Naive thymus-derived CD8-positive, alpha-beta T cell (primary cell): ENCODE measurements at regions not wholly inside any gene's neighbourhood (a gene's known extent, or its start where the extent isn't known, plus 50 kb on each side); places are given as distances from the start of the nearest gene placed in this dataset.
A peak's percentile ranks its signal among the peaks of the same experiment; 100 is the strongest.

ENCODE experiments used
- ATAC-seq, 2 donors: fragments of 150-1000 bp; cut with Tn5 transposase in 1 of 2; sonication (Bioruptor Pico), chemical (Tn5 transposase) in 1 of 2; 1 replicate in 1 of 2; 2 replicates in 1 of 2; pipeline ENCODE4 v1.10.0; 2021; ENCODE audit warnings: mild to moderate bottlenecking in 2 of 2, moderate library complexity in 2 of 2
- POLR2A ChIA-PET: fragments of 350-600 bp; sonication (Branson Sonifier 250); formaldehyde crosslinking; loops from one replicate; lab custom pipeline; 2021; ENCODE audit warnings: antibody characterized with exemption; lab: Charles Lee
- DNase-seq, 10 donors: peaks; one replicate each; pipeline versions ENCODE4 v3.0.0 to v3.0.0-alpha.2; 2020 to 2022
- H3K27ac Mint-ChIP-seq, 10 donors: one replicate each; pipeline ENCODE4 v1.8.0; 2020 to 2022; ENCODE audit warnings: mild to moderate bottlenecking in 10 of 10, mixed read lengths in 10 of 10, moderate library complexity in 4 of 10, inconsistent platforms in 1 of 10
- H3K27me3 Mint-ChIP-seq, 5 donors: one replicate each; pipeline ENCODE4 v1.8.0; 2021 to 2022; ENCODE audit warnings: mixed read lengths in 5 of 5
- H3K36me3 Mint-ChIP-seq, 3 donors: one replicate each; pipeline ENCODE4 v1.8.0; 2020 to 2022; ENCODE audit warnings: mixed read lengths in 3 of 3, mild to moderate bottlenecking in 2 of 3, inconsistent platforms in 1 of 3
- H3K4me1 Mint-ChIP-seq, 4 donors: one replicate each; pipeline ENCODE4 v1.8.0; 2021 to 2022; ENCODE audit warnings: mixed read lengths in 4 of 4
- H3K4me3 Mint-ChIP-seq, 10 donors: one replicate each; pipeline ENCODE4 v1.8.0; 2020 to 2022; ENCODE audit warnings: mild to moderate bottlenecking in 10 of 10, mixed read lengths in 10 of 10, moderate library complexity in 6 of 10, inconsistent platforms in 1 of 10
- H3K9me3 Mint-ChIP-seq, 9 donors: one replicate each; pipeline ENCODE4 v1.8.0; 2020 to 2022; ENCODE audit warnings: mixed read lengths in 9 of 9, mild to moderate bottlenecking in 3 of 9, inconsistent platforms in 1 of 9, moderate library complexity in 1 of 9

GRCh38 chr2:220212296-220213080 is 585.1 kb downstream of the SLC4A3 start:
- H3K36me3 Mint-ChIP-seq = no peaks in the 10 kb centered on the region
- DNase-seq (no peak), ATAC-seq (no peak)
- POLR2A ChIA-PET = no interaction called here
- no peaks in the 10 kb centered on the region for H3K4me1 Mint-ChIP-seq
- no peak overlapping the region for H3K4me3 Mint-ChIP-seq
- H3K27me3 Mint-ChIP-seq = peaks cover 0 to 2% (median 0%) of the 10 kb centered on the region in 5 donors
- no peak overlapping the region for H3K27ac Mint-ChIP-seq
- peaks cover 0 to 9% (median 0%) of the 10 kb centered on the region in 9 donors for H3K9me3 Mint-ChIP-seq

GRCh38 chr2:220215785-220216184 is 588.4 kb downstream of the SLC4A3 start:
- ATAC-seq = no peak
- no peaks in the 10 kb centered on the region for H3K4me1 Mint-ChIP-seq
- POLR2A ChIA-PET = no interaction called here
- peaks cover 0 to 8% (median 0%) of the 10 kb centered on the region in 9 donors for H3K9me3 Mint-ChIP-seq
- H3K27ac Mint-ChIP-seq = no peak overlapping the region
- DNase-seq = no peak
- peaks cover 0 to 6% (median 0%) of the 10 kb centered on the region in 5 donors for H3K27me3 Mint-ChIP-seq
- no peaks in the 10 kb centered on the region for H3K36me3 Mint-ChIP-seq
- no peak overlapping the region for H3K4me3 Mint-ChIP-seq

GRCh38 chr2:220219371-220219770 is 591.9 kb downstream of the SLC4A3 start:
- DNase-seq = no peak
- POLR2A ChIA-PET = no interaction called here
- no peak overlapping the region for H3K4me3 Mint-ChIP-seq
- peaks cover 0 to 6% (median 0%) of the 10 kb centered on the region in 5 donors for H3K27me3 Mint-ChIP-seq
- H3K27ac Mint-ChIP-seq = no peak overlapping the region
- H3K9me3 Mint-ChIP-seq = peaks cover 0 to 8% (median 0%) of the 10 kb centered on the region in 9 donors
- ATAC-seq = no peak
- no peaks in the 10 kb centered on the region for H3K4me1 Mint-ChIP-seq
- H3K36me3 Mint-ChIP-seq = no peaks in the 10 kb centered on the region

- ATAC-seq = no peak
- H3K4me3 Mint-ChIP-seq = no peak overlapping the region
- H3K27ac Mint-ChIP-seq = no peak overlapping the region
- H3K27me3 Mint-ChIP-seq = peaks cover 0 to 6% (median 0%) of the 10 kb centered on the region in 5 donors
- no peak for DNase-seq
- POLR2A ChIA-PET = no interaction called here
- peaks cover 0 to 8% (median 0%) of the 10 kb centered on the region in 9 donors for H3K9me3 Mint-ChIP-seq
- no peaks in the 10 kb centered on the region for H3K4me1 Mint-ChIP-seq
- H3K36me3 Mint-ChIP-seq = no peaks in the 10 kb centered on the region
Measured at GRCh38 chr2:220220009-220220408, 592.6 kb downstream of the SLC4A3 start.

- H3K27me3 Mint-ChIP-seq = peaks cover 0 to 6% (median 0%) of the 10 kb centered on the region in 5 donors
- H3K27ac Mint-ChIP-seq = no peak overlapping the region
- ATAC-seq = no peak
- no peak overlapping the region for H3K4me3 Mint-ChIP-seq
- H3K4me1 Mint-ChIP-seq = no peaks in the 10 kb centered on the region
- no peaks in the 10 kb centered on the region for H3K36me3 Mint-ChIP-seq
- no peak for DNase-seq
- POLR2A ChIA-PET = no interaction called here
- H3K9me3 Mint-ChIP-seq = peaks cover 0 to 13% (median 0%) of the 10 kb centered on the region in 9 donors
Measured at GRCh38 chr2:220221992-220222391, 594.6 kb downstream of the SLC4A3 start.

- no peak overlapping the region for H3K4me3 Mint-ChIP-seq
- peaks cover 0 to 5% (median 0%) of the 10 kb centered on the region in 9 donors for H3K9me3 Mint-ChIP-seq
- POLR2A ChIA-PET = interaction anchor here (0.6 kb wide), 1 partner anchor 57 kb away, joined by 3 read pairs; no protein-coding TSS in a partner anchor
- ATAC-seq = no peak
- H3K27ac Mint-ChIP-seq = no peak overlapping the region
- H3K27me3 Mint-ChIP-seq = peaks cover 0 to 2% (median 0%) of the 10 kb centered on the region in 5 donors
- H3K4me1 Mint-ChIP-seq = no peaks in the 10 kb centered on the region
- DNase-seq = no peak
- no peaks in the 10 kb centered on the region for H3K36me3 Mint-ChIP-seq
Measured at GRCh38 chr2:220224691-220225543, 597.5 kb downstream of the SLC4A3 start.

GRCh38 chr2:220226076-220226475 is 598.6 kb downstream of the SLC4A3 start:
- H3K27ac Mint-ChIP-seq = no peak overlapping the region
- H3K9me3 Mint-ChIP-seq = peaks cover 0 to 5% (median 0%) of the 10 kb centered on the region in 9 donors
- H3K4me1 Mint-ChIP-seq = no peaks in the 10 kb centered on the region
- H3K27me3 Mint-ChIP-seq = no peaks in the 10 kb centered on the region
- DNase-seq (no peak), ATAC-seq (no peak)
- POLR2A ChIA-PET = no interaction called here
- no peaks in the 10 kb centered on the region for H3K36me3 Mint-ChIP-seq
- no peak overlapping the region for H3K4me3 Mint-ChIP-seq

- Mint-ChIP-seq H3K9me3 (peaks cover 0 to 5% (median 0%) of the 10 kb centered on the region in 9 donors), H3K27ac (peak overlapping the region in 1 of 10 donors; percentile 47), H3K4me3 (no peak overlapping the region), H3K36me3 (no peaks in the 10 kb centered on the region), H3K27me3 (no peaks in the 10 kb centered on the region), H3K4me1 (no peaks in the 10 kb centered on the region)
- ATAC-seq = no peak
- POLR2A ChIA-PET = no interaction called here
- no peak for DNase-seq
Measured at GRCh38 chr2:220226546-220226945, 599.1 kb downstream of the SLC4A3 start.

GRCh38 chr2:220227266-220227920 is 600.0 kb downstream of the SLC4A3 start:
- H3K9me3 Mint-ChIP-seq = peaks cover 0 to 5% (median 0%) of the 10 kb centered on the region in 9 donors

GRCh38 chr2:220228310-220229006 is 601.0 kb downstream of the SLC4A3 start:
- Mint-ChIP-seq H3K27me3 (no peaks in the 10 kb centered on the region), H3K4me3 (no peak overlapping the region), H3K4me1 (no peaks in the 10 kb centered on the region), H3K9me3 (peaks cover 0 to 5% (median 0%) of the 10 kb centered on the region in 9 donors), H3K36me3 (no peaks in the 10 kb centered on the region), H3K27ac (no peak overlapping the region)
- POLR2A ChIA-PET = no interaction called here
- ATAC-seq (no peak), DNase-seq (no peak)

More at GRCh38 chr2:220227266-220227920, 600.0 kb downstream of the SLC4A3 start:
- H3K4me1 Mint-ChIP-seq = no peaks in the 10 kb centered on the region
- no peaks in the 10 kb centered on the region for H3K36me3 Mint-ChIP-seq
- POLR2A ChIA-PET = no interaction called here
- no peak for DNase-seq
- H3K4me3 Mint-ChIP-seq = no peak overlapping the region
- no peak overlapping the region for H3K27ac Mint-ChIP-seq
- no peaks in the 10 kb centered on the region for H3K27me3 Mint-ChIP-seq
- ATAC-seq = no peak

- Mint-ChIP-seq H3K27ac (no peak overlapping the region), H3K4me3 (no peak overlapping the region), H3K4me1 (no peaks in the 10 kb centered on the region), H3K27me3 (peaks cover 0 to 2% (median 0%) of the 10 kb centered on the region in 5 donors), H3K36me3 (no peaks in the 10 kb centered on the region), H3K9me3 (peaks cover 0 to 12% (median 2%) of the 10 kb centered on the region in 9 donors)
- POLR2A ChIA-PET = no interaction called here
- ATAC-seq (no peak), DNase-seq (no peak)
Measured at GRCh38 chr2:220240641-220241040, 613.2 kb downstream of the SLC4A3 start.

- no peaks in the 10 kb centered on the region for H3K4me1 Mint-ChIP-seq
- DNase-seq (no peak), ATAC-seq (no peak)
- no peaks in the 10 kb centered on the region for H3K36me3 Mint-ChIP-seq
- no peak overlapping the region for H3K27ac Mint-ChIP-seq
- H3K9me3 Mint-ChIP-seq = peaks cover 0 to 7% (median 2%) of the 10 kb centered on the region in 9 donors
- peaks cover 0 to 2% (median 0%) of the 10 kb centered on the region in 5 donors for H3K27me3 Mint-ChIP-seq
- H3K4me3 Mint-ChIP-seq = no peak overlapping the region
- POLR2A ChIA-PET = no interaction called here
Measured at GRCh38 chr2:220241423-220241822, 614.0 kb downstream of the SLC4A3 start.
